A673 (cell line): ENCODE measurements at regions not wholly inside any gene's neighbourhood (a gene's known extent, or its start where the extent isn't known, plus 50 kb on each side); places are given as distances from the start of the nearest gene placed in this dataset.

Source experiments
- BruUV-seq: library from RNA; stranded (reverse); fragments of 400-500 nt; replicated peaks from 2 replicates; lab custom pipeline; 2021; lab: Mats Ljungman, UMichigan
- CTCF ChIA-PET: fragments of 300-600 bp; sonication (Branson Sonifier 250); formaldehyde crosslinking; loops from one replicate; lab custom pipeline; 2022; ENCODE audit warnings: antibody characterized with exemption; lab: Charles Lee
- POLR2A ChIA-PET: fragments of 300-600 bp; sonication (Branson Sonifier 250); formaldehyde crosslinking; loops from one replicate; lab custom pipeline; 2022; ENCODE audit warnings: antibody characterized with exemption; ENCODE audit not compliant: low non-redundant PET; lab: Charles Lee
- DNase-seq: peaks from one replicate; pipeline ENCODE4 v3.0.0-alpha.2; 2015; ENCODE audit warnings: low spot score
- H3K27ac ChIP-seq: fragments of 200-600 bp; sonication (generic); 2 replicates; pipeline ENCODE4 v1.5.1; 2016; ENCODE audit warnings: mixed run types, low read depth, mild to moderate bottlenecking, mixed read lengths, antibody characterized with exemption, low read length; ENCODE audit not compliant: poor library complexity, severe bottlenecking
- H3K27me3 ChIP-seq: fragments of 200-600 bp; sonication (generic); replicated peaks from 2 replicates; pipeline ENCODE4 v1.6.1; 2017; ENCODE audit warnings: mixed run types, low read depth, mild to moderate bottlenecking, mixed read lengths, antibody characterized with exemption, low read length; ENCODE audit not compliant: insufficient read depth, poor library complexity
- H3K36me3 ChIP-seq: fragments of 200-600 bp; sonication (generic); 2 replicates; pipeline ENCODE4 v1.6.1; 2016; ENCODE audit warnings: mixed run types, mild to moderate bottlenecking, mixed read lengths, antibody characterized with exemption, low read length; ENCODE audit not compliant: insufficient read depth, poor library complexity, severe bottlenecking
- H3K4me1 ChIP-seq: fragments of 200-600 bp; sonication (generic); 2 replicates; pipeline ENCODE4 v1.6.1; 2017; ENCODE audit warnings: mixed run types, mild to moderate bottlenecking, mixed read lengths, antibody characterized with exemption, low read length; ENCODE audit not compliant: insufficient read depth, poor library complexity, severe bottlenecking
- H3K4me3 ChIP-seq: fragments of 200-600 bp; sonication (generic); 2 replicates; pipeline ENCODE4 v1.5.1; 2016; ENCODE audit warnings: low read depth, mixed run types, mild to moderate bottlenecking, mixed read lengths, low read length; ENCODE audit not compliant: poor library complexity, severe bottlenecking
- H3K9me3 ChIP-seq: fragments of 200-600 bp; sonication (generic); 2 replicates; pipeline ENCODE4 v1.6.1; 2016; ENCODE audit warnings: mixed run types, low read depth, mild to moderate bottlenecking, mixed read lengths, antibody characterized with exemption, low read length; ENCODE audit not compliant: poor library complexity, severe bottlenecking
- CTCF ChIP-seq: fragments of 300-800, 200-600 bp; sonication (generic); conservative IDR thresholded peaks from 2 replicates; pipeline ENCODE4 v1.5.1; 2017; ENCODE audit warnings: low read depth, mild to moderate bottlenecking, antibody characterized with exemption, low read length, moderate library complexity, mixed read lengths
- EZH2 ChIP-seq: fragments of 200-600 bp; sonication (generic); IDR thresholded peaks from 2 replicates; pipeline ENCODE4 v1.6.1; 2017; ENCODE audit warnings: borderline replicate concordance, low read depth, mild to moderate bottlenecking, mixed read lengths, antibody characterized with exemption, low read length; ENCODE audit not compliant: poor library complexity, severe bottlenecking
- intact Hi-C: fragments of 100-400 bp; cut with micrococcal nuclease; formaldehyde crosslinking; loops from one replicate; pipeline ENCODE4 v1.10.0; 2022; ENCODE audit not compliant: unreplicated experiment

GRCh38 chr21:35408401-35408800 lies 359.3 kb upstream of the RUNX1 start:
- no TSS peak for BruUV-seq
- Histone ChIP-seq H3K9me3 (no peaks in the 10 kb centered on the region), H3K27ac (no peak overlapping the region), H3K4me3 (no peak overlapping the region), H3K27me3 (peaks cover 5% of the 10 kb centered on the region), H3K36me3 (no peaks in the 10 kb centered on the region), H3K4me1 (no peaks in the 10 kb centered on the region)
- TF ChIP-seq CTCF (no peak), EZH2 (no peak)
- POLR2A ChIA-PET = no interaction called here
- intact Hi-C loops = no loop called here
- no peak for DNase-seq
- CTCF ChIA-PET = no interaction called here

- CTCF ChIA-PET = no interaction called here
- H3K27ac ChIP-seq = no peak overlapping the region
- intact Hi-C loops = no loop called here
- POLR2A ChIA-PET = no interaction called here
- no peaks in the 10 kb centered on the region for H3K36me3 ChIP-seq
- BruUV-seq = no TSS peak
- TF ChIP-seq CTCF (no peak), EZH2 (no peak)
- no peak for DNase-seq
- H3K4me3 ChIP-seq = no peak overlapping the region
- H3K9me3 ChIP-seq = no peaks in the 10 kb centered on the region
- H3K4me1 ChIP-seq = no peaks in the 10 kb centered on the region
- peaks cover 11% of the 10 kb centered on the region for H3K27me3 ChIP-seq
Measured at GRCh38 chr21:35406635-35407034, 357.5 kb upstream of the RUNX1 start.

GRCh38 chr21:35405981-35406380 lies 356.9 kb upstream of the RUNX1 start:
- Histone ChIP-seq H3K4me3 (no peak overlapping the region), H3K36me3 (no peaks in the 10 kb centered on the region), H3K27me3 (peaks cover 11% of the 10 kb centered on the region), H3K9me3 (no peaks in the 10 kb centered on the region), H3K27ac (no peak overlapping the region), H3K4me1 (no peaks in the 10 kb centered on the region)
- ChIA-PET POLR2A (no interaction called here), CTCF (interaction anchor here (0.6 kb wide), 1 partner anchor 12 kb away, joined by 3 read pairs; no protein-coding TSS in a partner anchor)
- DNase-seq = no peak
- BruUV-seq = no TSS peak
- intact Hi-C loops = no loop called here
- TF ChIP-seq EZH2 (no peak), CTCF (no peak)
